ENCODE measurements at regions not wholly inside any gene's neighbourhood (a gene's known extent, or its start where the extent isn't known, plus 50 kb on each side); places are given as distances from the start of the nearest gene placed in this dataset.

GRCh38 chr1:70554341-70554740, 143.3 kb downstream of the CTH start:
- H2AFZ ChIP-seq (ENCODE audit: low read depth, low read length, poor library complexity, severe bottlenecking): no peak overlapping the region
- BruUV-seq (replicated peaks): no TSS peak
- H4K20me1 ChIP-seq (ENCODE audit: insufficient read depth): no peaks in the 10 kb centered on the region
- ATAC-seq: no peak
- H3K27ac ChIP-seq (ENCODE audit: low read depth, low read length): no peak overlapping the region
- ChIA-PET RAD21 (ENCODE audit: low non-redundant PET in 1 of 2, low total read pairs in 2 of 2, uncharacterized antibody in 2 of 2, unreplicated experiment in 2 of 2) (no interaction called here), CTCF (no interaction called here), POLR2A (no interaction called here)
- no peak overlapping the region for H3K4me3 ChIP-seq (replicated peaks in 1 of 2; ENCODE audit: low read depth in 1 of 2, low read length in 2 of 2)
- peaks cover 58% of the 10 kb centered on the region for H3K27me3 ChIP-seq (ENCODE audit: insufficient read depth, low read length)
- no peak overlapping the region for H3K9ac ChIP-seq (ENCODE audit: low read length)
- H3K9me2 ChIP-seq (ENCODE audit: insufficient read depth): no peaks in the 10 kb centered on the region
- no peak for DNase-seq (ENCODE audit: low read depth, low spot score)
- H3K4me1 ChIP-seq (ENCODE audit: control insufficient read depth in 1 of 2, insufficient read depth in 2 of 2, low read length in 2 of 2): no peaks in the 10 kb centered on the region
- intact Hi-C loops (cut with micrococcal nuclease): no loop called here
- H3K9me3 ChIP-seq (ENCODE audit: control insufficient read depth in 1 of 2, insufficient read depth in 1 of 2, low read depth in 1 of 2, low read length in 2 of 2): no peaks in the 10 kb centered on the region
- no peaks in the 10 kb centered on the region for H3K36me3 ChIP-seq (ENCODE audit: control insufficient read depth in 1 of 2, insufficient read depth in 2 of 2, low read length in 2 of 2)
- H3K79me2 ChIP-seq (ENCODE audit: insufficient read depth, low read length): no peaks in the 10 kb centered on the region
- no peak overlapping the region for H3K4me2 ChIP-seq (ENCODE audit: low read length)
- no peak for TF ChIP-seq SP1 (IDR thresholded peaks at IDR 0.05; ENCODE audit: low read depth)
- no peak for TF ChIP-seq SIN3A (IDR thresholded peaks at IDR 0.05; ENCODE audit: low read depth)
- TF ChIP-seq REST (IDR thresholded peaks at IDR 0.05; ENCODE audit: low read depth): no peak
- no peak for TF ChIP-seq FOSL1 (IDR thresholded peaks at IDR 0.05; ENCODE audit: low read depth)
- TF ChIP-seq POLR2A (IDR thresholded peaks at IDR 0.05; ENCODE audit: borderline replicate concordance, extremely low read depth, insufficient read depth, insufficient read length): no peak

DNA sequence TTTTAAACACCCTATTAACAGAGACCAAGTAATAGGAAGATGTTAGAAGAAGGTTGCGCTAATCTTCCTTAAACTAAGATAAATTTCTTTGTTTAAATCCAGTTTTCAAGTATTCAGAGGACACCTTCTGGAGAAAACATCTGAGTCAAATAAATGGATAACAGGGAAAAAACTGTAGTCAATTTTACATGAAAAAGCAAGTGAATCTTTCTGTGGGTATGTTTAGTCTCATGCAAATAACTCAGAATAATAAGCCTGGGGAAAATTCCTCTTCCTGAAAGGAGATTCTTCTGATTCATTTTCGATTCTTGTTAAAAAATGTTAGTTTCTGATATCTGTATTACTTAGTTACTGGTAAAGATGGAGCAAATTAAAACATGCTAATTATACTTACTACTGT, 145.5 kb downstream of the CTH start:
- RAD21 ChIA-PET (ENCODE audit: low non-redundant PET in 1 of 2, low total read pairs in 2 of 2, uncharacterized antibody in 2 of 2, unreplicated experiment in 2 of 2): no interaction called here

More for the DNA sequence above, 145.5 kb downstream of the CTH start:
- no peaks in the 10 kb centered on the region for H3K9me2 ChIP-seq (ENCODE audit: insufficient read depth)
- ATAC-seq (no peak), DNase-seq (ENCODE audit: low read depth, low spot score) (no peak)
- H3K27me3 ChIP-seq (ENCODE audit: insufficient read depth, low read length): peaks cover 48% of the 10 kb centered on the region
- intact Hi-C loops (cut with micrococcal nuclease): no loop called here
- no peak overlapping the region for H3K27ac ChIP-seq (ENCODE audit: low read depth, low read length)
- no peak overlapping the region for H3K4me3 ChIP-seq (replicated peaks in 1 of 2; ENCODE audit: low read depth in 1 of 2, low read length in 2 of 2)
- H2AFZ ChIP-seq (ENCODE audit: low read depth, low read length, poor library complexity, severe bottlenecking): no peak overlapping the region
- TF ChIP-seq EZH2phosphoT487 (IDR thresholded peaks at IDR 0.05; ENCODE audit: borderline replicate concordance) (no peak), REST (IDR thresholded peaks at IDR 0.05; ENCODE audit: low read depth) (no peak), CEBPB (IDR thresholded peaks at IDR 0.05; ENCODE audit: low read depth) (no peak), EZH2 (IDR thresholded peaks at IDR 0.05) (no peak), FOSL1 (IDR thresholded peaks at IDR 0.05; ENCODE audit: low read depth) (no peak), ELF1 (IDR thresholded peaks at IDR 0.05; ENCODE audit: borderline replicate concordance, low read depth) (no peak), YY1 (IDR thresholded peaks at IDR 0.05; ENCODE audit: extremely low read depth, insufficient replicate concordance, low read depth, low read length) (no peak), MAX (IDR thresholded peaks at IDR 0.05) (no peak), POLR2AphosphoS5 (IDR thresholded peaks at IDR 0.05; ENCODE audit: low read depth, low read length) (no peak), ATF3 (IDR thresholded peaks at IDR 0.05) (no peak), JUND (IDR thresholded peaks at IDR 0.05) (no peak), CBX3 (IDR thresholded peaks at IDR 0.05; ENCODE audit: low read depth) (no peak)
- no peaks in the 10 kb centered on the region for H3K79me2 ChIP-seq (ENCODE audit: insufficient read depth, low read length)
- no peaks in the 10 kb centered on the region for H3K9me3 ChIP-seq (ENCODE audit: control insufficient read depth in 1 of 2, insufficient read depth in 1 of 2, low read depth in 1 of 2, low read length in 2 of 2)
- no peak overlapping the region for H3K4me2 ChIP-seq (ENCODE audit: low read length)
- CTCF ChIA-PET: no interaction called here
- BruUV-seq (replicated peaks): no TSS peak
- POLR2A ChIA-PET: no interaction called here
- no peak overlapping the region for H3K9ac ChIP-seq (ENCODE audit: low read length)
- H3K36me3 ChIP-seq (ENCODE audit: control insufficient read depth in 1 of 2, insufficient read depth in 2 of 2, low read length in 2 of 2): no peaks in the 10 kb centered on the region
- no peaks in the 10 kb centered on the region for H4K20me1 ChIP-seq (ENCODE audit: insufficient read depth)
- no peaks in the 10 kb centered on the region for H3K4me1 ChIP-seq (ENCODE audit: control insufficient read depth in 1 of 2, insufficient read depth in 2 of 2, low read length in 2 of 2)

Measured in HCT116 (cell line).